GM18870 (cell line): ENCODE measurements at regions not wholly inside any gene's neighbourhood (a gene's known extent, or its start where the extent isn't known, plus 50 kb on each side); places are given as distances from the start of the nearest gene placed in this dataset.
A peak's percentile ranks its signal among the peaks of the same experiment; 100 is the strongest.
"Not testable (repeated sequence)": the region's sequence is repeated elsewhere in the genome, so short reads cannot be mapped to it uniquely, and the experiment has no call there.

Experiments
- ATAC-seq: cut with Tn5 transposase; IDR thresholded peaks from one replicate; pipeline ENCODE4 v1.9.1; 2021; ENCODE audit warnings: moderate library complexity; ENCODE audit not compliant: unreplicated experiment

DNA sequence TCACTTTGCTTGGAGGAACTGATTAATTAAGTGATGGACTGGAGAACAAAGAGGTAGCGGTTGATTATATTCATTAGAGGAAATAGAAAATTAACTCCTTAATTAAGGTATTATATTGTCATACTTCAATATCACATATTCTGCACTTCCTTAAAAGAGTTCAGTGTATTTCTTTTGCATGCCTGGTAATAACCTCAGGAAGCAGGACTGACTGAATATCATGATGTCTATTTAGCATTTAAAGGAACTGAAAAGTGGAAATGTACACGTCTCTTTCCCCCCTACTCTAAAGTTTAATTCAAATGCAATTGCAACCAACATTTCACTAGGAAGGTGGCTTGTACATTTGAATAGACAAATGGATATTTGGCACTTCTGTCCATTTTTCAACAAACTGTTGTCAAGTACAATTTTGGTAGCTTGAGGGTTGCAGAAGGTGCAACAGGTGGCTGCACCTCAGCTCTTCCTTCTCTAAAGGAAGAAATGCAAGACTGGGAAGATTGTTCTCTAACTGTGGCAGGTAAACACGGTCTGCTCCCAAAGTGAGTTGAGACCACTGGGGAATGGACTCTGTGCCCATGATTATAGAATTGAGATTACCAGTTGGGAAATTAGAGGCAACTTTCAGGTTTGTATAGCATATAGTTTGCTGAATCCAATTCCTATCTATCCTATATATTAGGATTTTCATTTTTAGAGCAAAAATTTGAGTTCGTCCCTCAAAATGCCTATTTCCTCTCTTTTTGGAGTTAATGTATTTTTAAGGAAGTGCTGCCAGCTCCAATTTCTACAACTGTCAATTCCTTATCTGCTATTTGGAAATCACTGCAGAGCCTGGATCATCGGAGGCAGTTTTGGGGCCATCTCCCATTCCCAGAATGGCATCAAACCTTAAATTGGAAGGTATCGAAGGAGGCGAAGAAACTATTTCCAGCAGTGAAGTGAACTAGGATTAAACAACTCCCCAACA lies 98.9 kb upstream of the TAF11L2 start:
- ATAC-seq = no peak

DNA sequence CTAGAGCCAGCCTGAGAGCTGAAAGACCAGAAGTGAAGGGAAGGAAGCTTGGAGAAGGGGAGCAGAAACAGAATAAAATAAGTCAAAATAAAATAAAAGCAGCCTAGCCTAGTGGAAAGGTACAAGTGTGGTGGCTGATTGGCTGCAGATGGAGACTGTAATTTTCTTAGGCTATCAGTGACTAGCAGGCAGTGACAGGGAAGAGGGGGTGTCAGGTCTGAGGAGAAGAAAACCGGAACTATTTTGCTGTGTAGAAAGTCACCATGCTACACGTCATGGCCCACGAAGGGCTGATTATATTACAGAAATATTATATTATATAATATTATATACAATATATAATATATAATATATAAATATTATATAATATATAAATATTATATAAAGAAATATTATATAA lies 98.1 kb upstream of the TAF11L2 start:
- ATAC-seq = no peak

DNA sequence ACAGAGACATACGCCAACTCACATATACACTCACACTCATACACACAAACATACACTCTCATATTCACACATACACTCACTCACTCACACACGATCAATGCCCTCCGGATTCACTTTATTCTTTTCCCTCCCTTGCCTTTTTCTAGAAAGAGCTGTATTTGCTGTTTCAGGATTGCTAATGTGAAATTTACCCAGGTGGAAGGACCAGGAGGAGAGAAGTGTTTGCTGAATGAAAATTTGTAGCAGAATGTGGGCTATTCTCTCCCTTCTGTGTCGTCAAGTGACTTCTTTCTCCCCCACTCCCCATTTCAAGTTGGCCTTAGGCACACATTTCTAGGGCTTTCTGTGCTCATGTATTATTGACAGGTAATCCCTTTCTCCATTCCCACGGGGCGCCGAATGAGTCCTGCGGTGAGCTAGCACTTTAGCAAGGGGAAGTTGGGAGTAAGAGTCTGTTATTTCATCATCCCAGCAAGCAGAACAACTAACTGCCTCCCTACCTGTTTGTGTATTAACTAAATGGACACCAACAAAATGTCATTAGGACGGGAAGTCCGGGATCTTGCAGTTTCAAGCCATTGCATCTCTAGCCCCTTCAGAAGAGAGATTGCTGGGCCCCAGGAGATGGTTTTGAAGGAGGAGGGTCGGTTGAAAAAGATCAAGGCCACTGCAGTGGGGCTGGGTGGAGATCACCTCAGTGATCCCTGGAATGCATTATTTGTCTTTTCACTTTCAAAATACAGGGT lies 97.1 kb upstream of the TAF11L2 start:
- no peak for ATAC-seq

DNA sequence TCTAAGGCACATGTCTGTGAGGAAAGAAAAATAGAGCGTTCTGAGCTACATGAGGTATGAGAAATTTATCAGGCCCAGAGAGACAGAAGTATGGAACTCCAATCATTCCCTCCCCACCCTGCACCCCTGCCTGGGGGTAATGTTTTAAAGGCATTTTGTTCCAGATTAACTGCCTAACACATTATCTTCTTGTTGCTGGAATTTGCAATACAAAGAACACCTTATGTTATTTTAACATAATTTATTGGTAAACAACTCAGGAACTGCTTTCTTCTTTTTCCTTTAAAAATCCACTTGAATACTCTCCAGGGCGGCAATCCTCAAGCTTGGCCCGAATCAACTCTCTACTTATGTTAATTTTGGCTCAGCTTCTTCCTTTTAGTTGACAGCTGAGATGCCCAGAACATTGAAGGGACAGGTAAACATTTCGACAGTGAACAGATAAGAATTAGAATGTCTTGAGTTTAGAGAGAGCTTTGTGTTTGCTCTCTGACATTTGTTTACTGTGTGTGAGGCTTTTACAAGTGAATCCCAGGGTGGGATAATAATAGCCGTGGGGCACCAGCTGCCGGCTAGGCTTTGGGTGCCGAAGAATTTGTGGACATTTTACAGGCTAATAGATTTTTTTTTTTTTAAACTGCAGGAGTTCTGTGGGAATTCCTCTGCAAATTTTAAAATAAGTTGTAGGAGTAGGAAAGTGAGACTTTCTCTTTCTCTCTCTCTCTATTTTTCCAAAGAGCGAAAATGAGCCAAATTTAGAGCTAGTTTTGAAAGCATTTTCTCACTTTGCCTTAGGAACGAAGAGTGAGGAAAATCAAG lies 96.4 kb upstream of the TAF11L2 start:
- no peak for ATAC-seq

DNA sequence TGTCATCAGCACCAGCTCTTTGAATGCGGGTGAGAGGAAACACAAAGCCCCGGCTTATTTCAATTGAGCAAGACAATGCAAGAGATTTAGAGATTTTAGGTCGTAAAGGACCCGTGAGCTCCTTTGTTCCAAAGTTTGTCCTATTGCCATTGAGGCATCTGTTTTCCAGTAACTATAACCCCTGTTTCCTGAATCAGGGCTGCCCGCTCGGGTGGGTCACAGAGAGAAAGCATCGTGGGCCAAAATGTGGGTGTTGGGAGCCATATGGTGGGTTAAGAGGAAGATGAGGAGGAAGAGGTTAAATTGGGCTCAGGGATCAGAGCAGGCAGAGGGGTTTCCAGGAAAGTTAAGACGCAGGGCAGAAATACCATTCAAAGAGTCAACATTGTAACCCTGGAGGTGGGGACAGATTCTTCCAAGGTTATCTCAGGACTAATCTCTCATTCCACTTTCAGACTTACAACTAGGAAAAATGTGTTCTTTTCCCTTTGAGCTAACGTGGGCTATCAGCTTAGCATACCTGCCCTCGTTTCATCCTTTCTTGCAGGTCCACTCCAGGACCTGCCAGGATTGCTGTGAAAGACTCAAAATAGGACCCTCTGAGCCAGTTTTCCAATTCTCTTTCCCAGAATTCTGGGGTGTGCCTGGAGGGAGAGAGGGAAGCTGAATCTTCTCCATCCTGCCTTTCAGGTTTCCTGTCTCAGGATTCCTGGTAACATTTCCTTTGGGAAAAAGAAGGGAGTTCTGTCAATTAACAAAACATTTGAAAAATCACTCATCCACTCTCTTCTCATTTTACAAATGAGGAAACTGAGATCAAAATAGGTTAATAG lies 95.5 kb upstream of the TAF11L2 start:
- ATAC-seq = no peak

DNA sequence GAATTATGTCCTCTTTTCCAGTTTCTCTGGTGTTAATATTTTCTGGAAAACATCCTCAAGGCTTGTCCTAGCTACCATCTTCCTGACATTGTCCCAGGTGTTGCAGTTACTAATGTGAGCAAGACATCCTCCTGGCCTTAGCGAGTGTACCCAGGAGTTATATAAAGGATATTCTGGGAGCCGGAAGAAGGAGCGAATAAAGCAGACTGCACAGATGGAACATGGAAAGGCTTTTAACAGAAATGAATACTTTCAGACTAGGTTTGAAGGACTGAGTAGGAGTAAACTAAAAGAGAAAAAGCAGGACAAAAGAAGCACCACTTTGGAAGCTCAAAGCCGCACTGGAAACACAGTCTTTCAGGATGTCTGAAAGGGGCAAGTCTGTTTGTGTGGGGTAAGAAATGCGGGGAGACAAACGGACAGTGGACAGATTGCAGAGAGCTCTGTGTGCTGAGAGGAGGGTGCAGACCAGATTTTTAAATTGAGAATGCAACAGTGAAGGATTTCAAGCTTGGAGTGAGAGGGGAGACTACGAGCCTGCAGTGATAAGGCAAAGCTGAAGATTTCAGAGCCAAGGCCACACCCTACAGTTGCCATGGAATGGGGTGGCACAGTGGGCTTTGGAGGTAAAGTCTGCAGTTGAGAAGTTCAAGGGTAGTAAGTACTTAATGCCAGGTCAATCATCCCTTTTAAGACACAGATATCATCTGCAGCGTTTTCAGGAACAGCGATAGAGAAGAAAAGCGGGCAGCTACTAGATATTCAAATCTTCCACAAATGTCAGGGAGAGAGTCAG lies 94.1 kb upstream of the TAF11L2 start:
- no peak for ATAC-seq

DNA sequence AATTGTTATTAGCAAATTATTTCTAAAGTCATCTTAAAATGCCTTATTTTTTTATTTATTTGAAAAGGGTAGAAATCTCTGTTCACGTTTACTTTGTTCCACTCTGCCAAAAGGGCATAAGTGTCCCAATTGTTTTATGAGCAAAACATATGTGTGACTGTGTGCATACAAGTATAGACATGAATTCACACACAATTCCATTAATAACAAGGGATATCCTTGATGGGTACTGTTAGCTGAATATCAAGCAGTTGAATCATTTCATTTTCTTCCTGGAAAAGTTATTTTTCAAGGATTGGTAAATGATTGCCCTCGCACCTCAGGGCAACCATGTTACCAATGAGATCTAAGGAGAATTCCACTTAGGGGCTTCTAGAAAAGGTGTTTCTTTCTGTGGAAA lies 92.1 kb upstream of the TAF11L2 start:
- ATAC-seq = no peak

DNA sequence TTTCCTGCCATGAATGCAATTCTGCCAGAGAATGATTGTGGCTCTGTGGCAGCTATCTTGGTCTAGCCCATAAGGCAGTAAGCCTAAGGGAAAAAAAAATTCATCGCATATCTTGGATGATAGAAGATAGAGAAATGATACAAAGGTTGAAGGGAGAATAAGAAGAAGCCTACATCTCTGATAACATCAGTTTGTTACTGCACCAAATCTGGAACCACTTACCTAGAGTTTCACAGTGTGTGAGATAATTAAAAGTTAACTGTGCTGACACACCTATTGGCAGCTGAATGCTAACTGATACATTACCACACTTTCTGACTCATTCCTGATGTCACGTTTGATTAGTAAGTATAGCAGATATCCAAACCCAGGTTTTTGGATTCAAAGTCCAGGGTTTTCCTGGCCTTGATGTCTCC lies 91.6 kb upstream of the TAF11L2 start:
- no peak for ATAC-seq

DNA sequence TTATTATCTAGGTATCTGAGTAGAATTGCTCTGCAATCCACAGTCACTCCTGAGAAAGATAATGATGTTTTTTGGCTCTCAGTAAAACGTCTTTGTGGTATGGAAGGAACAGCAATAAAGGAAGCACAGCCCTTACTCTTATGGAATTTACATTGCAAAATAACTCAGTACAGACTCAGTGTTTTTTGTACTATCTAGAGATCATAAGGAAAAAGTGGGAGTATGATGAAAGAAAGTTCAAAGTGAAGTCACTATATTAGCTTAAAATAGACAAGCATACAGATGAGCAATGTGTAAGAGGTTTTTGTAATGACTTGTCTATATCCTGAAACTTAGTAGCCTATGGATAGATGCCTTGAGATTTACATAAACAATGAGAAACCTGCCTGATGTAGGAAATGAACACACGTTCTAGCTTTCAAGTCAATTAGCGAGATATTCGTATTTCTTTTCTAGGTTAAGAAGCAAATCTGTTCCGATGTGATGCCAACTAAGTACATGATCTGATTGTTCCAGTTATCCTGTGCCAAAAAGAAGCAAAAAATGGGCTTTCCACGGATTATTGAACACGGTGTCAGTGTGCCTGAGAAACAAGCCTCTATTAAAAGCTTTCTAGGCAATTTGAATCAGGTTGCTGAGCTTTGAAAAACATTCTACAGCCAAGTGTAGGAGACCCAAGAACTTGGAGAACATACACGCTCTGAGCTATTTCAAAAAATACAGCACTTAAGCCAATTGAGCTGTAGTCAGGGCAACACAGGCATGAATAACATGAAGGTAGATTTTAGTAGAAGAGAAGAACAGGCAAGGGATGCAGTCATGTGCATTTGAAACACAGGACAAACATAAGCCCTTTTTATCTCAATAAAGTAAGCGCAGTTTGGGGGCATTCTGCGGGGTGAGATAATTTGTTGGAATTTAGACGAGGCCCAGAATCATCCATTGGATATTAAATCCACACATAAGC lies 86.3 kb upstream of the TAF11L2 start:
- no peak for ATAC-seq

DNA sequence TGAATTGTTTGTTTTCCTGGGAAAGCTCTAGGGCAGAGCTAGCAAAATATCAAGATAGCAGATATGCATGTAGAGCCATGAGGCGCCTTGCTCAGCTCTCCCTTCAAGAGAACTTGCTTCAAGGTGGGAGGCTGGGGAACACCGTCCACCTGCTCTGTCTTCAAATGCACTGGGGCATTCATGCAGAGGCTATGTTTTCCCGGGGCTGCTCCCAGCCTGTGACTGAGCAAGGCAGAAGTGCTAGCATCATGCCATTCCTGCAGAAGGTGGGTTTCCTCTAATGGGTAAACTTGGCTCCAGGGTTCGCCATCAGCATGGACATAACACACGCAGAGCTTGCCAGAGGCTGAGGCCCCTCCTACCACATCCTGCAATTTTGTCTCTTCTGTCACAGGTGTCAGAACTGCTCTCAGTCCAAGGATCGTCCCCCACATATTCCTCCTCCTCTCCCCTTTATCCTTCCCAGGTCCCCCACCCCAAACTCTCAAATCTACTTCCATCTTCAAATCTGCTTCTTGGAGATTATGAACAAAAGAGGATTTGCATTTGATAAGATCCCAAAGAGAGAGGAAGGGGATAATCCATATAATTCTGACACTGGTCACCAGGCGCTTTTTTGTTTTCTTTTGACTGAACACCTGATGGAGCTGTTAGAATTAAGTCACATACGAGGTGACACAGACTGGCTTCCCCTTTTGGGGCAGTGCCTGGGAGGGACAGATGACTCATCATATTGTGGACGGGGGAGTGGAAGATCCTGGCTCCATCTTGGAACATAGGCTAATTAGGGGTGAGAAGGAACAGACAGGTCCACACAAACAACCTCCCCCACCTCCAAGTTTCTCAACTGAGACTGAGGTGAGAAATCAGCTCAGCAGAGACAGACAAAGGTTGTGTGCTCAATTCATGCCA lies 85.0 kb upstream of the TAF11L2 start:
- peak; percentile 45 for ATAC-seq

DNA sequence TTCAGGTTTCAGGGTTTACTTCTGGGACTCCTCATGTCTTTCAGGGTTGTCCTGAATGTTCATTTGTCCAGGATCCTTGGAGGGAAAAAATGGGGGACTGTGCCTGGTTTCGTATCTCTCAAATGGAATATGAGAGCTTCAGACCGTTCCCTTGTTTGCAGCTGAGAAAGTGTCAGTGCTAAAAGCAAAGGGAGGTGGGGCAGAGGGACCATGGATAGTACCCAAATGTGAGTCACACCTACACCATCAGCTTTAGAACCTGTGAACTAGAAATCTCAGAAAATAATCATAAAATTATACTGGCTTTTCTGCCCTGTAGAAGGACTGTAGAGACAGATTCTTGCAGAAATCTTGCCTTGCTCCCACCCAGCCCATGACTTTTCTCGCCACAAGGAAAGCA lies 84.3 kb upstream of the TAF11L2 start:
- no peak for ATAC-seq

DNA sequence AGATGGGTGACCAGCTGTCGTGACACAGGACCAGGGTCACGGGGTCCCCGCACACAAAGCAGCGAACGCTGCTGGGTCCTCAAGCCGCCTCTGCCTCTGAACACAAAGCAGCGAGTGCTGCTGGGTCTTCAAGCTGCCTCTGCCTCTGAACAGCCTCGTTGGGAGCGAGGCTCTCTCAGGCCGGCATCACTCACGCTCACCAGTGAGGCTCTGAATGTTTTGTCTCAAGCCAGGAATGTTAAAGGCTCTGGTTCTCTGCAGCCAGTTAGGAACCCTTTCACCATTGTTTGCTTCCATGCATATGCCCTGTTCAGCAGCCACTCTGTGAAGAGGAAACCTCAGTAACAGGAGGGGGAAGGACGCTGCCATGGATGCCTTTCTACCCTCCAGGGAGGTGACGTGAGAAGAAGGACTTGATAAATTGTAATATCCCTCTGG lies 82.7 kb upstream of the TAF11L2 start:
- ATAC-seq = no peak

DNA sequence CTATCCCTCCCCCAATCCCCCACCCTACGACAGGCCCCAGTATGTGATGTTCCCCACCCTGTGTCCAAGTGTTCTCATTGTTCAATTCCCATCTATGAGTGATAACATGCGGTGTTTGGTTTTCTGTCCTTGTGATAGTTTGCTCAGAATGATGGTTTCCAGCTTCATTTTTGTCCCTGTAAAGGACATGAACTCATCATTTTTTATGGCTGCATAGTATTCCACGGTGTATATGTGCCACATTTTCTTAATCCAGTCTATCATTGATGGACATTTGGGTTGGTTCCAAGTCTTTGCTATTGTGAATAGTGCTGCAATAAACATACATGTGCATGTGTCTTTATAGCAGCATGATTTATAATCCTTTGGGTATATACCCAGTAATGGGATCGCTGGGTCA lies 81.7 kb upstream of the TAF11L2 start:
- ATAC-seq = not testable (repeated sequence)

DNA sequence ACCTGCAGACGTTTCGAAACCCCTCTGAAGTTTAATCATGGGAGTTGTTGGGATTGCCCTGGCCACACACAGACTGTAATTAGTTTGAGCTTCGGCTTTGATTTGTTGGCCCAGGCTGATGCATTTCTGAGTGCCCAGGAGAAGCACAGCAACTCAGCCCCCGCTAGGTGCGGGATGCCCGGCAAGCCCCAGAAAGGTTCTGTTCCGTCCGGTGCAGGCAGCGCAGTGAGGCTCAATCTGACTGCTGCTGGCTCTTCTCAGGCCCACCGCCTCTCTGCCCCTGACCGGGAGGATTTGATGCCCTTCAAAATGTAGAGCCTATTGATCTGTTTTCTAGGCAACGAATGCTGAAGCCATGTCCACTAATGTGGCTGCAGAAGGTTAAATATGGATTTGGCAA lies 73.4 kb upstream of the TAF11L2 start:
- ATAC-seq = no peak

DNA sequence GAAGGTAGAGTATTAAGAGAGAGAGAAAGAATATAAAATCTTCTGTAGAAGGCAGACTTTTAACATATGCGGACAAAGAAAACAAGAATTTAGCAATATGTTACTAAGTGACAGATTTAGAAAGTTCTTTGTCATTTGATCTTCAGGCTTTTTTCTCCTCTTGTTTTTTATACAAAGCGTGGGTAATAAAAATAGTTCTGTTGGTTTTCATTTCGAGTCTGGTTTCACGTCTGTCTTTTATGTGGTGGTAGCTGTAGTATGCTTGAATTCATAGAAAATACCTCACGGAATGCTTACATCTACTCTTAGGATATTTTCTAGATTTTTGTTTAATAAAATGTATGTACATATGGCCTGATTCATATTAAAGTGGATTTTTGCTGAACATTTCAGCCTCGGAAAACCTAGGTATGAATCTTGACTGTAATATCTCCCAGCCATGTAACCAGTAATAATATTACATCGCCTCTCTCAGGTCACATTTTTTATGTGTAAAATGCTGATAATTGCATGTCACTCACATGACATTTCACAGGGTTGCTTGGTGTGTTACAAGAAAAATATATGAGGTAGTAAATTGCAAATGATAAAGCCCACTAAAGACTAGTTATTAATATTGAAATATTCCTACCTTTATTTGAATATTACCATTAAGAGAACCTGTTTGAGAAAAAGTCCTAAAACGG lies 72.5 kb upstream of the TAF11L2 start:
- no peak for ATAC-seq

DNA sequence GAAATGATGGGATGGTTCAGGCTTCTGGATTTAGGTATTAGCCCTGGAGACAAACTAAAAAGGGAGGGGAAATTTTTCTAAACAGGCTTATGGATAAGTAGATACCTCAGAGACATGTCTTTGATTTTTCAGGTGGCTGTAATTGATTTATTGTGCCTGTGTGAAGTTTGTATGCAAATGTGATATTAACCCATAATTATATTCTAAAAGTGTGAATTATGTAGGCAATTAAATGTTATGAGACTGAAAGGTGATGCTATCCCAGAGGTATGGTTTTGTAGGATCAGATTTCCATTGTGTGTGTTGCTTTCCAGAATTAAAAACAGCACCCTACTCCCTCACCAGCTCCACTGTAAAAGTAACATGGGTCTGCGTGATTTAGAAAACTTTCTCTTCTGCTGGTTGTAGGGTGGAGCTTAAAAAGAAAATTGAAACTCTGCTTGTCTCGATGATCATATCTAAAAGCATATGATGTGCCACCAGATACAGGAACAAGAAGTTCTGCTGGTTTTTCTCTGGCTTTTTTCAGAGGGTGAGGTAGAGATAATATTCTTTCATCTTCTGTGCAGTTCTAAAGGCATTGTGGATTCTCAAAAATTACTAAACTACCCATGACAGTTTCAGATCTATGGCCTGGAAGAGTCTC lies 71.8 kb upstream of the TAF11L2 start:
- ATAC-seq = peak; percentile 76
